A549 (cell line): ENCODE measurements at regions not wholly inside any gene's neighbourhood (a gene's known extent, or its start where the extent isn't known, plus 50 kb on each side); places are given as distances from the start of the nearest gene placed in this dataset.

Experiments used
- HES2 ChIP-seq: fragments of >200 bp; sonication (Bioruptor Twin); formaldehyde crosslinking; IDR thresholded peaks from 2 replicates; pipeline ENCODE4 v1.6.1; 2016
- MYC ChIP-seq: IDR thresholded peaks from 2 replicates; pipeline ENCODE4 v1.6.1; 2012; ENCODE audit warnings: mild to moderate bottlenecking, inconsistent platforms, low read length, improper control_type of control experiment, borderline replicate concordance
- SREBF2 ChIP-seq: fragments of 450-650 bp; IDR thresholded peaks from 2 replicates; pipeline ENCODE4 v1.6.1; 2014; ENCODE audit warnings: mild to moderate bottlenecking, moderate library complexity
- ZSCAN20 ChIP-seq: fragments of 250-450 bp; sonication (Bioruptor Pico); IDR thresholded peaks from 2 replicates; pipeline ENCODE4 v1.8.0; 2022; ENCODE audit warnings: mild to moderate bottlenecking, moderate library complexity
- TF ChIP-seq, protein P1 (sequence below): fragments of >200 bp; sonication (Bioruptor Twin); formaldehyde crosslinking; IDR thresholded peaks from 3 replicates; pipeline ENCODE4 v1.5.1; 2016

DNA sequence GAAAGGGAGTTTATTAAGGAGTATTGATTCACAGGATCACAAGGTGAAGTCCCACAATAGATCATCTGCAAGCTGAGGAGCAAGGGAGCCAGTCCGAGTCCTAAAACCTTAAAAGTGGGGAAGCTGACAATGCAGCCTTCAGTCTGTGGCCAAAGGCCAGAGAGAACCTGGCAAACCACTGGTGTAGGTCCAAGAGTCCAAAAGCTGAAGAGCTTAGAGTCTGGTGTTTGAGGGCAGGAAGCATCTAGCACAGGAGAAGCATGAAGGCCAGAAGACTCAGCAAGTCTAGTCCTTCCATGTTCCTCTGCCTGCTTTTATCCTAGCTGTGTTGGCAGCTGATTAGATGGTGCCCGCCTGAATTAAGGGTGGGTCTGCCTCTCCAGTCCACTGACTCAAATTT is 193.0 kb downstream of the KIF2B start:
- TF ChIP-seq, protein P1, sequence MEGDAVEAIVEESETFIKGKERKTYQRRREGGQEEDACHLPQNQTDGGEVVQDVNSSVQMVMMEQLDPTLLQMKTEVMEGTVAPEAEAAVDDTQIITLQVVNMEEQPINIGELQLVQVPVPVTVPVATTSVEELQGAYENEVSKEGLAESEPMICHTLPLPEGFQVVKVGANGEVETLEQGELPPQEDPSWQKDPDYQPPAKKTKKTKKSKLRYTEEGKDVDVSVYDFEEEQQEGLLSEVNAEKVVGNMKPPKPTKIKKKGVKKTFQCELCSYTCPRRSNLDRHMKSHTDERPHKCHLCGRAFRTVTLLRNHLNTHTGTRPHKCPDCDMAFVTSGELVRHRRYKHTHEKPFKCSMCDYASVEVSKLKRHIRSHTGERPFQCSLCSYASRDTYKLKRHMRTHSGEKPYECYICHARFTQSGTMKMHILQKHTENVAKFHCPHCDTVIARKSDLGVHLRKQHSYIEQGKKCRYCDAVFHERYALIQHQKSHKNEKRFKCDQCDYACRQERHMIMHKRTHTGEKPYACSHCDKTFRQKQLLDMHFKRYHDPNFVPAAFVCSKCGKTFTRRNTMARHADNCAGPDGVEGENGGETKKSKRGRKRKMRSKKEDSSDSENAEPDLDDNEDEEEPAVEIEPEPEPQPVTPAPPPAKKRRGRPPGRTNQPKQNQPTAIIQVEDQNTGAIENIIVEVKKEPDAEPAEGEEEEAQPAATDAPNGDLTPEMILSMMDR: no peak
- TF ChIP-seq ZSCAN20: no peak
- TF ChIP-seq HES2: no peak
- TF ChIP-seq SREBF2: no peak
- no peak for TF ChIP-seq MYC
